C4-2B (cell line): ENCODE measurements at regions not wholly inside any gene's neighbourhood (a gene's known extent, or its start where the extent isn't known, plus 50 kb on each side); places are given as distances from the start of the nearest gene placed in this dataset.

Experiments used
- CTCF ChIP-seq: fragments of 450-650 bp; conservative IDR thresholded peaks from 2 replicates; pipeline ENCODE4 v1.5.1; 2017; ENCODE audit warnings: mild to moderate bottlenecking
- ZFX ChIP-seq: fragments of 450-650 bp; IDR thresholded peaks from 2 replicates; pipeline ENCODE4 v1.6.1; 2017

- TF ChIP-seq CTCF (no peak), ZFX (no peak)
Observed at GRCh38 chr13:22108979-22109378, 438.1 kb downstream of the FGF9 start.
